Activated T-cell treated with anti-CD3 and anti-CD28 coated beads, Interleukin-2, amount 50 U/mL, for 1 hour (primary cell): ENCODE measurements at regions not wholly inside any gene's neighbourhood (a gene's known extent, or its start where the extent isn't known, plus 50 kb on each side); places are given as distances from the start of the nearest gene placed in this dataset.
"Not testable (repeated sequence)": the region's sequence is repeated elsewhere in the genome, so short reads cannot be mapped to it uniquely, and the experiment has no call there.

ENCODE experiments used
- DNase-seq: peaks from one replicate; pipeline ENCODE4 v3.0.0-alpha.2; 2020

DNA sequence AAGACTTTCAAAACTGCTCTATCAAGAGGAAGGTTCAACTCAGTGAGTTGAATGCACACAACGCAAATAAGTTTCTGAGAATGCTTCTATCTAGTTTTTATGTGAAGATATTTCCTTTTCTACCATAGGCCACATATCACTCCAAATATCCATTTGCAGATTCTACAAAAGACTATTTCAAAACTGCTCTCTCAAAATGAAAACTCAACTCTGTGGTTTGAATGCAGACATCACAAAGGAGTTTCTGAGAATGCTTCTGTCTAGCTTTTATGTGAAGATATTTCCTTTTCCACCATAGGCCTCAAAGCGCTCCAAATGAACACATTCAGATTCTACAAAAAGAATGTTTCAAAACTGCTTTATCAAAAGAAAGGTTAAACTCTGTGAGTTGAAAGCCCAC, 1093.1 kb upstream of the DEFB115 start:
- DNase-seq = not testable (repeated sequence)

GRCh38 chr20:30167540-30167939, 1089.9 kb upstream of the DEFB115 start:
- DNase-seq = no peak

DNA sequence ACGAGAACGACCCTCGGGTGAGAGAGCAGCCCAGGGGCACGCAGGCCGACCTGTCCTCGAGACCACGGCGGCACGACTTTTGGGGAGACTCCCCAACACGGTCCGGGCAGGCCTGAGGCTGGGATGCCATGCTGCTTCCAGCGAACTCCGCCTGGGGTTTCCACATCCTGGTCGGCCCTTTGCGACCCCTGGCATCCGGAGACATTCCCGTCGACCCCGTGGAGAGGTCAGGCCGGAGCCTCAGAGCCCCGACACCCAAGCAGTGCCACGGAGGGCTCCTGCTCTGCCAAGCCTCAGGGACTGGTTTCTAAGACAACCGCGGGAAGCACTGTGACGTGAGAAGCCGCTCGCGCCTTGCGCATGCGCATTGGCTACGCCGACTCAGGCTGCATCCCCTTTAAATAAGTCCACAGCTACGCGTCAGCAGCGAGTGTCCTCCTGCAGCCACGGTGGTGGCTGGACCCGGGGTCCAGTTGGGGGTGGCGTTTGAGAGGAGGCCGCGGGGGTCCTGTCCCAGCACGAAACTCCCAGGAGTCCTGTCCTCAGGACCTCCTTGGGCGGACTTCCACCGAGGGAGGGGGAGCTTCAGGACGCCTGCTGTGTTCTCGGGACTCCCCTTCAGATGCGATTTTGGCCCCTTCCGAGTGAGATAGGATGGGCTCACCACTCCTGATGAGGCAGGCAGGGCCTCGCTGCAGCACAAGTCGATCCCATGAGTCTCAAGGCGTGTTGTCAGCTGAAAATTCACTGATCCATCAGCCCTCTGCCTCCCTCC, 1089.3 kb upstream of the DEFB115 start:
- DNase-seq = peak; percentile 34

GRCh38 chr20:30168800-30169138, 1088.7 kb upstream of the DEFB115 start:
- DNase-seq = no peak

DNA sequence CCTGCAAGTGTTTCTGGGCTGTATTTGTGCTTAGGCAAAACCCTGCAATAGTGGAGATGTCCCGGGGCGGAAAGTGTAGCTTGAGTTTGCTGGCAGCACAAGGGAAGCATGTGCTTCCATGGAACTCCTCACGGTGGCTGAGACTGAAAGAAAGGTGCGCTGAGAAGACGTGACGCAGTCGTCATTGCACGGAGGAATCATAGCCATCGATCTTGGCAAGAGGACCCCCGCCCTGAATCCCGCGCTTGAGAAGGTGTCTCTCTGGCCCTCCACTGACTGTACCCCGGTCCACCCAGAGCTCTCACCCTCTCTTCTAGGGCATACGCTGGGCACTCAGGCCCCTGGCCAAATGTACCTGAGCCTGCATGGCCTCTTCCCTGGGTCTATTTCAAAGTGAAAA, 1081.8 kb upstream of the DEFB115 start:
- DNase-seq = no peak

DNA sequence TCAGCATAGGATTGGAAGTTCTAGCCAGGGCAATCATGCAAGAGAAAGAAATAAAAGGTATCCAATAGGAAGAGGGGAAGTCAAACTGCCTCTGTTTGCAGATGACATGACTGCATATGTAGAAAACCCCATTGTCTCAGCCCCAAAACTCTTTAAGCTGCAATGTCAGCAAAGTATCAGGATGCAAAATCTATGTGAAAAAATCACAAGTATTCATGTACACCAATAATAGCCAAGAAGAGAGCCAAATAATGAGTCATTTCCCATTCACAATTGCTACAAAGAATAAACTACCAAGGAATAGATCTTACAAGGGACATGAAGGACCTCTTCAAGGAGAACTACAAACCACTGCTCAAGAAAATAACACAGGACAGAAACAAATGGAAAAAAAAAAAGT, 1074.3 kb upstream of the DEFB115 start:
- not testable (repeated sequence) for DNase-seq

GRCh38 chr20:30191785-30192184, 1065.7 kb upstream of the DEFB115 start:
- DNase-seq = not testable (repeated sequence)

GRCh38 chr20:30234477-30234876, 1023.0 kb upstream of the DEFB115 start:
- not testable (repeated sequence) for DNase-seq

DNA sequence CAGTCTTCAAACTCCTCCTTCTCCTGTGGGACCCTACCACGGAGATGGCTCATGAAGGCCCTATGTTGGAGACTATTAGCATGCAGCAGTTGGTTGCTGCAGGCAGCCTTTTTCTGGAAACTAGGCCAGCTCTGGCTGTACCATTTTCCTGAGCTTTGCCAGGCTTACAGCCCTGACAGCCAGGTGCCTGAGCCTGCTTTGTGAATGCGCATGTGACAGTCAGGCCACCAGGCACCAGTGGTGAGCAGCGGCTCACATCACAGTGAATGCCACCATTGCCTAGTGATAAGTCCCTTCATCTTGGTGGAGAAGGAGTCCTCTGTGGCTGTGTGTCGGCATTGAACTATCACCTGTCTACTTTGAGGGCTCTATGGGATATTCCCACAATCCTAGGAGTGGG, 982.4 kb upstream of the DEFB115 start:
- not testable (repeated sequence) for DNase-seq

GRCh38 chr20:30281584-30282197, 975.8 kb upstream of the DEFB115 start:
- no peak for DNase-seq

DNA sequence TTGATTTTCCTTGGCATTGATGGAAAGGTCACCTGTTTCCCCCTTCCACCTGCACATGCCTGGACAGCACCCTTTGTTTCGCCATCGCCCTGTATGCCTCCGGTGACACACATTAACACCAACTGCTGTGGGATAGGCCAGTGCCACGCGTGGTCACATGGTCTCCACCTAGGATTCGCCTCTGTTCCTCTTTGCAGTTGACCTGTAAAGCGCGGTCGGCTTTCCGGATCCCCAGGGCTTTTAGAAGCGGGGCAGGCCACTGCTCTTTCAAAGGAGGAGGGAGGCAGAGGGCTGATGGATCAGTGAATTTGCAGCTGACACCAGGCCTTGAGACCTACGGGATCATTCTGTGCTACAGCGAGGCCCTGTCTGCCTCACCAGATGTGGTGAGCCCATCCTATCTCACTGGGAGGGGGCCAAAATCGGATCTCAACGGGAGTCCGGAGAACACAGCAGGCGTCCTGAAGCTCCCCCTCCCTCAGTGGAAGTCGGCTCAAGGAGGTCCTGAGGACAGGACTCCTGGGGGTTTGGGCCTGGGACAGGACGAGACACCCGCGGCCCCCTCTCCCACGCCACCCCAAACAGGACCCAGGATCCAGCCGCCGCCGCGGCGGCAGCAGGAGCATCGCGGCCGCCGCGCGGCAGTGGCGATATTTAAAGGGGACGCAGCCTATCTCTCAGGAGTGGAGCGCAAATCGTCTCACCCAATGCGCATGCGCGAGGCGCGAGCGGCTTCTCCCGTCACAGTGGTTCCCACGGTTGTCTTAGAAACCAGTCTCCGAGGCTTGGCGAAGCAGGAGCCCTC, 973.8 kb upstream of the DEFB115 start:
- DNase-seq = peak; percentile 70

- no peak for DNase-seq
Observed at GRCh38 chr20:30284281-30284905, 973.1 kb upstream of the DEFB115 start.

DNA sequence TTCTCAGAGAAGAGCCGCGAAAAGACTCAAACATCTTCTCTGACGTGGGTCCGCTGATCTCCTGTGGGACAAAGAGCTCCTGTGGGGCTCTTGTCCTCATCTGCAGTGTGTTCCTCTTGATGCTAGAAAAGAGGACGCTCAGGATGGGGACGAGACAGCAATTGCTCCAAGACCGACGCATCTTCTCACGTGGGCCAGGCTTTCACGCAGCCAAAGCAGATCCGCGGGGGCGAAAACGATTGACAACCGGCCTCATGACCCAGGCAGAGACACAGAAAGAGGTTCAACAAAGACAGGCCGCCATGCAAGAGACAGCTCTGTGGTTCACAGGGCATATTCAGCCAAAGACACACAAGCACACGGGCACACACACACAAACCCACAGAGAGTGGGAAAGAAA, 971.8 kb upstream of the DEFB115 start:
- no peak for DNase-seq

GRCh38 chr20:30286157-30286556, 971.3 kb upstream of the DEFB115 start:
- DNase-seq = no peak

DNA sequence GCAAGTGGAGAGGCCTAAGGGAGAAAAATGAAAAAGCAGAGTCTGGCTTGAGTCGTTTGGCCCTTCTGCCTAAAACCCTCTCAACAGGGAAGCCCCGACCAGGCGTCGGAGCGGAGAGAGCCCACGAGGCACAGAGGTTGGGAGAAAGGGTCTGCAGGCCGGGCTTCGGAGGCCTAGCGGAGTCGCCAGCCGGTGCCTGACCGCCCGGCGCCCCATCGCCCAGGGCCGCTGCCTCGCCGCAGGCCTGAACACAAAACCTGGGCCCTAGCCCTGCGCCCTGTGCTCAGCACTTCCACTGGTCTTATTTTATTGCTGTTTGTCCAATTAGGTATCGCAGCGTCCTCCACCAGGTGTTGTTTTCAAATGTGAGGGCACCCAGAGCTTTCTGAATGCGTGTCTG, 970.0 kb upstream of the DEFB115 start:
- DNase-seq = not testable (repeated sequence)

DNA sequence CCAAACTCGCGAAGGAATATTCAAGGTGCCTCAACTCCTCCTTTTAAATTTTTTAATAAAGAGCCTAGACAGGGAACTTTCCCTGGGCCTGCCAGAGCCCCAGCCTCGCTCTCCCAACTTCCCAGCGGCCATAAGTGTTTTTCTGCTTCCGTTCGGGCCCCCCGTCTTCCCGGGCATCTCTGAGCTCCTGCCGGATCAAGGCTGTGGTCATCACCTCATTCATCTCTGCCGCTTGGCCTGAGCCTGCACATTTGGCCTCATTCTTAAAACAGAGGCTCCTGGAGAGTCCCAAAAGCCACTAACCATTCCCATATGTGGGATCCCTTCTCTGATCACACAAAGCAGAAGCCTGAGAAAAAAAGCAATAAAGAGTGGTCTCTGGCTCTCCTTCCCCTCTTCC, 969.1 kb upstream of the DEFB115 start:
- DNase-seq = no peak

DNA sequence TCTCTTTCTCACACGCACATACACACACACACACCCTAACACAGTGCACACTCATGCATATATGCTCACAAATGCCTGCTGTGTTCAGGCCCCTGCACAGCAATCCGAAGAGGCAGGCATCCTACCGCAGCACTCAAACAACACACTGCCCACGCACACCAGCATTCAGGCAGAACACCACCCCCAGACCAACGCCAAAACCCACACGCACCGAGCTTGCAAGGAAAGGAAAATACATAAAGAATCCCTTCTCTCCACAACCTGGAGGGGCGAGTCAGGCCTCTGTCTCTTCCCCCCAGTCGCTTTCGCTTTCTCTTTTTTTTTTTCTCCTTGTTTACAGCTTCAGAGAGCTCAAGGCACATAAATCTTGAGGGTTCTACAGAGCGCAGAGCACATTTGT, 968.4 kb upstream of the DEFB115 start:
- not testable (repeated sequence) for DNase-seq

GRCh38 chr20:30289711-30290141, 967.7 kb upstream of the DEFB115 start:
- not testable (repeated sequence) for DNase-seq

GRCh38 chr20:30290361-30291063, 967.0 kb upstream of the DEFB115 start:
- peak; percentile 21 for DNase-seq

- not testable (repeated sequence) for DNase-seq
Observed at GRCh38 chr20:30291064-30291379, 966.4 kb upstream of the DEFB115 start.

DNA sequence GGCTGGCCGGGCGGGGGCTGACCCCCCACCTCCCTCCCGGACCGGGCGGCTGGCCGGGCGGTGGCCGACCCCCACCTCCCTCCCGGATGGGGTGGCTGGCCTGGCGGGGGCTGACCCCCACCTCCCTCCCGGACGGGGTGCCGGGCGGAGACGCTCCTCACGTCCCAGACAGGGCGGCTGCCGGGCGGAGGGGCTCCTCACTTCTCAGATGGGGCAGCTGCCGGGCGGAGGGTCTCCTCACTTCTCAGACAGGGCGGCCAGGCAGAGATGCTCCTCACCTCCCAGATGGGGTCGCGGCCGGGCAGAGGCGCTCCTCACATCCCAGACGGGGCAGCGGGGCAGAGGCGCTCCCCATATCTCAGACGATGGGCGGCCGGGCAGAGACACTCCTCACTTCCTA, 965.8 kb upstream of the DEFB115 start:
- DNase-seq = not testable (repeated sequence)

DNA sequence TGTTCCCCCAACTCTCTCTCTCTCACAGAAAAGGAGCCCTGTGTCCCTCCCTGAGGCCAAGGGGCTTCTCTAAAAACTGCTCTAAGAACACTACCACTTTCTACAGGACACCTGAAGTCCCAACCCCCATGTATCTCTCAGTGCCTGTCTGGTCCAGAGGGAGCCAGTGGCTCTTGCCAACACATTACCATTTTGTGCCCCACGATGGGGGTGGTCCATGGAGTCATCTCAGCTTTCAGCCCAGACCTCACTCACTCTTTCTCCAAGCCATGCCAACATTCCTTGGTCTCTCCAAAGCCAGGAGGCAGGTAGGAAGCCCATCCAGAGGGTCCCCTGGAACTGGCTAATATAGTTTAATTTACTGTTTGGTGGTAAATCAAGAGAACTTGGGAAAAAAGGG, 962.1 kb upstream of the DEFB115 start:
- not testable (repeated sequence) for DNase-seq

GRCh38 chr20:30295967-30296366, 961.5 kb upstream of the DEFB115 start:
- not testable (repeated sequence) for DNase-seq
